GM23248 (cell line): ENCODE measurements at regions not wholly inside any gene's neighbourhood (a gene's known extent, or its start where the extent isn't known, plus 50 kb on each side); places are given as distances from the start of the nearest gene placed in this dataset.

Experiments used
- DNase-seq: peaks from one replicate; pipeline ENCODE4 v3.0.0-alpha.2; 2015
- H2AFZ ChIP-seq: fragments of 200-600 bp; sonication (generic); 2 replicates; pipeline ENCODE4 v1.6.1; 2016; ENCODE audit warnings: antibody characterized with exemption
- H3F3A ChIP-seq: fragments of 200-600 bp; sonication (generic); 2 replicates; pipeline ENCODE4 v1.6.1; 2016; ENCODE audit warnings: mild to moderate bottlenecking, antibody characterized with exemption, mixed run types; ENCODE audit not compliant: insufficient read depth
- H3K27ac ChIP-seq: fragments of 200-600 bp; sonication (generic); 2 replicates; pipeline ENCODE4 v1.5.1; 2016; ENCODE audit warnings: mild to moderate bottlenecking
- H3K27me3 ChIP-seq: fragments of 200-600 bp; sonication (generic); replicated peaks from 2 replicates; pipeline ENCODE4 v1.6.1; 2016; ENCODE audit warnings: mild to moderate bottlenecking; ENCODE audit not compliant: insufficient read depth
- H3K36me3 ChIP-seq: fragments of 200-600 bp; sonication (generic); 2 replicates; pipeline ENCODE4 v1.6.1; 2016; ENCODE audit warnings: low read depth, mild to moderate bottlenecking
- H3K4me1 ChIP-seq: fragments of 200-600 bp; sonication (generic); 2 replicates; pipeline ENCODE4 v1.6.1; 2016; ENCODE audit warnings: mild to moderate bottlenecking; ENCODE audit not compliant: insufficient read depth
- H3K4me2 ChIP-seq: fragments of 200-600 bp; sonication (generic); one replicate; pipeline ENCODE4 v1.6.1; 2016; ENCODE audit warnings: mild to moderate bottlenecking; ENCODE audit not compliant: unreplicated experiment
- H3K4me3 ChIP-seq: fragments of 200-600 bp; sonication (generic); 2 replicates; pipeline ENCODE4 v1.5.1; 2016; ENCODE audit warnings: mild to moderate bottlenecking
- H3K79me2 ChIP-seq: fragments of 200-600 bp; sonication (generic); 2 replicates; pipeline ENCODE4 v1.6.1; 2016; ENCODE audit warnings: mild to moderate bottlenecking; ENCODE audit not compliant: insufficient read depth
- H3K9ac ChIP-seq: fragments of 200-600 bp; sonication (generic); 2 replicates; pipeline ENCODE4 v1.6.1; 2016; ENCODE audit warnings: mild to moderate bottlenecking
- H3K9me2 ChIP-seq: fragments of 200-600 bp; sonication (generic); 2 replicates; pipeline ENCODE4 v1.6.1; 2016; ENCODE audit warnings: mixed run types, mild to moderate bottlenecking, moderate library complexity; ENCODE audit not compliant: insufficient read depth
- H3K9me3 ChIP-seq: fragments of 200-600 bp; sonication (generic); one replicate; pipeline ENCODE4 v1.6.1; 2017; ENCODE audit warnings: low read depth
- H4K20me1 ChIP-seq: fragments of 200-600 bp; sonication (generic); 2 replicates; pipeline ENCODE4 v1.6.0; 2016; ENCODE audit not compliant: insufficient read depth
- EZH2 ChIP-seq: fragments of 200-600 bp; sonication (generic); IDR thresholded peaks from 2 replicates; pipeline ENCODE4 v1.6.1; 2018; ENCODE audit warnings: antibody characterized with exemption, mild to moderate bottlenecking; ENCODE audit not compliant: insufficient read depth, poor library complexity, severe bottlenecking
- EZH2phosphoT487 ChIP-seq: fragments of 200-600 bp; sonication (generic); IDR thresholded peaks from 2 replicates; pipeline ENCODE4 v1.6.1; 2018; ENCODE audit warnings: antibody characterized with exemption, moderate library complexity, mild to moderate bottlenecking, low read depth; ENCODE audit not compliant: insufficient read depth
- WGBS, 2 experiments: methylation state at CpG; one replicate each; pipeline ENCODE4 v1.1.6; 2015 to 2017; ENCODE audit warnings: low lambda C conversion rate in 2 of 2, low coverage in 1 of 2; ENCODE audit errors: missing lambda C conversion rate in 2 of 2; 5-methylcytosine and 5-hydroxymethylcytosine counted together
- in situ Hi-C: fragments of 300-500 bp; cut with MboI; formaldehyde crosslinking; loops from 2 replicates; pipeline ENCODE4 v1.15.0; 2020

DNA sequence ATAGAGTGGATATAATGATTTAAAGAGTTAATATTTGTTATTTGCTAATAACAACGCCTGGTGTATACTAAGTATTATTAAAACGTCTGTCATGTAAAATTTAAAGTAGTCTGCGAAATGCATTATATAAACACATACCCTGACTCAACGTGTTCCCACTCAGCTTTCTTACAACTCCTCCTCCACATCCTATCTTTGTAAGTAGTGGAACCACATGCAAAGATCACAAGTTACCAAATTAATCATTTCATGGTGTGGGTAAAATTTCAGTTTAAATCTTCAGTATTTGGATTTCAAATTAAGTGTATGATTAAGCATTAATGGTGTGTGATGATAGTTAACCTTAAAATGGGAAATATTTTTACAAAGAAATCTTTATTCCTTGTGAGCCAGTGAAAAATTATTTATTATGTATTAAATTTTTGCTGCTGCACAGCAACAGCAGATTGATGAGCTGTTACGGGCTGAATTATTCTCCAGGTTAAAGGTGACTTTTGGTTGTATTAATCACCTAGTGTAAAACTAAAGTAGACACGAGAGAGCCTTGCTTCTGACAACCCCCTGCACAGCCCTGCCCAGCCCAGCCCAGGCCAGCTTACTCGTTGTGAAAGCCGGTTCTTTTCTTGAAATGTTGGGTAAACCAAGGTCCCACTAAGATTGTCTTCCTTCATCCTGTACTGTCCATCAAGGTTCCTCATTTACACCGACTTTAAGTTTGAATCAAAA, 373.5 kb downstream of the DTWD2 start:
- DNase-seq, result no peak
- WGBS, 2 experiments, result 43 to 44% methylated on average over 9 of the region's 9 CpGs
- H3K79me2 ChIP-seq, result no peaks in the 10 kb centered on the region

DNA sequence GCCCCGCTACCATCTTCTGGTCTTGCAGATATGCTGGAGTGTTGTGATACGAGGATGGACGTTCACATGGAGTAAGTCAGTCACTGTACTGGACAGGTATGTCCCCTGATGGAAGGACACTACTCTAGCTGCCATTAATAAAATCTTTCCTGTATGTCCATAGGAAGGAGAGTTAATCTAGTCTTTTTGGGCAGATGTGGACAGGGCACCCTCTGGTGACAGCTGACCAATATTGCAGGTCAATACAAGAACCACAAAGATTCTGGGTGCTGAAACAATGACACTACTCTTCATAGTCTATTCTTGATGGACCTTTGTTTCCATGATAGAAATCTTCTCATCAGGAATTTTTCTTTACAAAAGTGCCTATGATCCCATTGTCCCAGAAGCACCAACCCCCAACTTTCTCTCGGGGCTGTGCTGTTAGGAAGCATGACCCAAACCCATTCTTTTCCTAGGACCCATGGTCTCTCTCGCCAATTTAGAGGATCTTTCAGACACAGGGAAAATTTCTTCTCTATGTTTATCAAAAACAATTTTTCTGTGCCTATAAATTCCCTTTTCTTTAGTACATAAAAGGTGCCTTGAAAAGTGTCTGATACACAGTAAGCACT, 376.9 kb downstream of the DTWD2 start:
- no peak for TF ChIP-seq EZH2phosphoT487
- TF ChIP-seq EZH2, result no peak
- H3K79me2 ChIP-seq, result no peaks in the 10 kb centered on the region
- no peaks in the 10 kb centered on the region for H4K20me1 ChIP-seq
- H3K4me2 ChIP-seq, result no peak overlapping the region
- WGBS, 2 experiments, result 96% methylated on average over 5 of the region's 5 CpGs
- in situ Hi-C loops, result no loop called here
- H3K4me3 ChIP-seq, result no peak overlapping the region
- H3K9me3 ChIP-seq, result no peaks in the 10 kb centered on the region
- no peak overlapping the region for H3K27ac ChIP-seq
- H2AFZ ChIP-seq, result no peak overlapping the region
- H3F3A ChIP-seq, result no peaks in the 10 kb centered on the region
- peak; percentile 57 for DNase-seq
- no peaks in the 10 kb centered on the region for H3K36me3 ChIP-seq
- no peak overlapping the region for H3K9ac ChIP-seq
- H3K4me1 ChIP-seq, result no peaks in the 10 kb centered on the region
- H3K27me3 ChIP-seq, result no peaks in the 10 kb centered on the region; the same call in 1 of the 2 replicates
- H3K9me2 ChIP-seq, result no peaks in the 10 kb centered on the region

More for the DNA sequence above, 373.5 kb downstream of the DTWD2 start:
- Histone ChIP-seq H3K9me2 (no peaks in the 10 kb centered on the region), H3F3A (no peaks in the 10 kb centered on the region), H3K9ac (no peak overlapping the region), H2AFZ (no peak overlapping the region), H3K36me3 (no peaks in the 10 kb centered on the region), H3K9me3 (no peaks in the 10 kb centered on the region), H3K4me2 (no peak overlapping the region), H3K4me3 (no peak overlapping the region), H3K27ac (no peak overlapping the region), H3K27me3 (no peaks in the 10 kb centered on the region; the same call in 1 of the 2 replicates), H3K4me1 (no peaks in the 10 kb centered on the region), H4K20me1 (no peaks in the 10 kb centered on the region)
- no peak for TF ChIP-seq EZH2phosphoT487
- TF ChIP-seq EZH2, result no peak
- in situ Hi-C loops, result no loop called here

DNA sequence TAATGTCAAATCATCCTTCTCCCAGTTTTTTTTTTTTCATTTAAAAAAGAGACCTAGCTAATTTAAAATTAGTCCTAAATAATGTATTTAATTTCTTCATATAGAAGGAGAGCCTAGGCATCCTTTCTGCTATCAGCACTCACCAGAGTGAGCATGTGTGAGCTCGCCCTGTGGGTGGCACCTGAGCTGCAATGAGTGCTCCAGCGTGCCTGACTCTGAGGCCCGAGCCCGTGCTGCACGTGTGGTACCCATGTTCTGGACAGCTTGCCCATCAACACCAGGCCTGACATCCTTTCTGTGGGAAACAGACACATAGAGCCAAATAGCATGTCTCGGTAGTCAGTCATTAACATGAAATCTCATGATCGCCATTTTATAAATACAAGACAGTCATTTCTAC, 381.4 kb downstream of the DTWD2 start:
- Histone ChIP-seq H3K4me1 (no peaks in the 10 kb centered on the region), H3K9me2 (no peaks in the 10 kb centered on the region), H4K20me1 (no peaks in the 10 kb centered on the region), H3K4me3 (no peak overlapping the region), H3K27me3 (no peaks in the 10 kb centered on the region; the same call in 1 of the 2 replicates), H3K9ac (no peak overlapping the region), H3K36me3 (no peaks in the 10 kb centered on the region), H3K79me2 (no peaks in the 10 kb centered on the region), H3F3A (no peaks in the 10 kb centered on the region), H3K27ac (no peak overlapping the region), H3K9me3 (no peaks in the 10 kb centered on the region), H3K4me2 (no peak overlapping the region), H2AFZ (no peak overlapping the region)
- in situ Hi-C loops, result no loop called here
- WGBS, 2 experiments, result 76 to 83% methylated on average over 7 of the region's 7 CpGs
- no peak for DNase-seq
- TF ChIP-seq EZH2, result no peak
- TF ChIP-seq EZH2phosphoT487, result no peak

GRCh38 chr5:118605761-118606160, 382.6 kb downstream of the DTWD2 start:
- Histone ChIP-seq H3K79me2 (no peaks in the 10 kb centered on the region), H3K36me3 (no peaks in the 10 kb centered on the region), H3F3A (no peaks in the 10 kb centered on the region), H2AFZ (no peak overlapping the region), H4K20me1 (no peaks in the 10 kb centered on the region), H3K9ac (no peak overlapping the region), H3K9me2 (no peaks in the 10 kb centered on the region), H3K27ac (no peak overlapping the region), H3K27me3 (no peaks in the 10 kb centered on the region; the same call in 1 of the 2 replicates), H3K4me1 (no peaks in the 10 kb centered on the region), H3K4me3 (no peak overlapping the region), H3K4me2 (no peak overlapping the region), H3K9me3 (no peaks in the 10 kb centered on the region)
- WGBS, 2 experiments, result 74 to 88% methylated on average over 3 of the region's 3 CpGs
- TF ChIP-seq EZH2 (no peak), EZH2phosphoT487 (no peak)
- no peak for DNase-seq
- in situ Hi-C loops, result no loop called here
